Fibroblast of upper back skin (primary cell): ENCODE measurements at regions not wholly inside any gene's neighbourhood (a gene's known extent, or its start where the extent isn't known, plus 50 kb on each side); places are given as distances from the start of the nearest gene placed in this dataset.
A peak's percentile ranks its signal among the peaks of the same experiment; 100 is the strongest.
"Not testable (repeated sequence)": the region's sequence is repeated elsewhere in the genome, so short reads cannot be mapped to it uniquely, and the experiment has no call there.

Experiments
- DNase-seq: peaks from one replicate; pipeline ENCODE4 v3.0.0-alpha.2; 2013

- DNase-seq, result not testable (repeated sequence)
Observed at GRCh38 chr13:109311431-109311976, 474.9 kb downstream of the IRS2 start.

- no peak for DNase-seq
Observed at GRCh38 chr13:109309625-109310363, 476.6 kb downstream of the IRS2 start.

GRCh38 chr13:109307027-109307426, 479.4 kb downstream of the IRS2 start:
- no peak for DNase-seq

GRCh38 chr13:109301726-109302125, 484.7 kb downstream of the IRS2 start:
- no peak for DNase-seq

- DNase-seq, result no peak
Observed at GRCh38 chr13:109301276-109301675, 485.1 kb downstream of the IRS2 start.

GRCh38 chr13:109297628-109298027, 488.8 kb downstream of the IRS2 start:
- peak; percentile 96 for DNase-seq

- DNase-seq, result no peak
Observed at GRCh38 chr13:109293166-109293565, 493.2 kb downstream of the IRS2 start.

GRCh38 chr13:109288151-109288709, 498.2 kb downstream of the IRS2 start:
- DNase-seq, result no peak

- no peak for DNase-seq
Observed at GRCh38 chr13:109287553-109287952, 498.8 kb downstream of the IRS2 start.

GRCh38 chr13:109285586-109285985, 500.8 kb downstream of the IRS2 start:
- no peak for DNase-seq

- DNase-seq, result no peak
Observed at GRCh38 chr13:109281903-109282635, 504.3 kb downstream of the IRS2 start.

- no peak for DNase-seq
Observed at GRCh38 chr13:109281017-109281902, 505.1 kb downstream of the IRS2 start.

- DNase-seq, result no peak
Observed at GRCh38 chr13:109276261-109276660, 510.1 kb downstream of the IRS2 start.

- no peak for DNase-seq
Observed at GRCh38 chr13:109275852-109276251, 510.5 kb downstream of the IRS2 start.

- no peak for DNase-seq
Observed at GRCh38 chr13:109275139-109275745, 511.1 kb downstream of the IRS2 start.

- DNase-seq, result peak; percentile 77
Observed at GRCh38 chr13:109274188-109274821, 512.1 kb downstream of the IRS2 start.

GRCh38 chr13:109273326-109273751, 513.0 kb downstream of the IRS2 start:
- peak; percentile 64 for DNase-seq

- DNase-seq, result no peak
Observed at GRCh38 chr13:109272595-109273325, 513.6 kb downstream of the IRS2 start.

GRCh38 chr13:109271555-109272541, 514.5 kb downstream of the IRS2 start:
- DNase-seq, result peak; percentile 56

GRCh38 chr13:109271061-109271460, 515.3 kb downstream of the IRS2 start:
- peak; percentile 33 for DNase-seq
